Activated CD4-positive, alpha-beta T cell treated with anti-CD3 and anti-CD28 coated beads, Interleukin-10, Interleukin-2, amounts not matched to agents 100 ng/mL and 50 ng/mL, durations not matched to agents 16 hours and 8 hours (primary cell): ENCODE measurements at regions not wholly inside any gene's neighbourhood (a gene's known extent, or its start where the extent isn't known, plus 50 kb on each side); places are given as distances from the start of the nearest gene placed in this dataset.

Source experiments
- DNase-seq: peaks from one replicate; pipeline ENCODE4 v3.0.0-alpha.2; 2020

DNA sequence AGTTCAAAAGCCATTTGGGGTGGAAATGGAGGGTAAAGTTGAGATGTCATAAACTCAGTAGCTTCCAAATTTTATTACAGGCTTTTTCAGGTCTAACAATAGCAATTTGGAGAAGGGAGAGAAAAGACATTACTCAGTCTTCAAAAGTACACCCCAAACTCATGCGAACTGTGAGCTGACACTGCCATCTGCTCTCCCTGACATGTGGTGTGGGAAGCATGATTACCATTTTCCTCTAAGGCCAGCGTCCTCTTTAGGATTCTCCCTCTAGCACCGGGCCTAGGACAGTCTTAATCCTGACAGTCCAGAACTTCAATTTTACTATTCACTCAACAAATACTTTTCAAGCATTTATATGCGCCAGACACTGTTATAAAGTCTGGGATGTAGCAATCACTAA, 536.0 kb upstream of the JARID2 start:
- DNase-seq = no peak

DNA sequence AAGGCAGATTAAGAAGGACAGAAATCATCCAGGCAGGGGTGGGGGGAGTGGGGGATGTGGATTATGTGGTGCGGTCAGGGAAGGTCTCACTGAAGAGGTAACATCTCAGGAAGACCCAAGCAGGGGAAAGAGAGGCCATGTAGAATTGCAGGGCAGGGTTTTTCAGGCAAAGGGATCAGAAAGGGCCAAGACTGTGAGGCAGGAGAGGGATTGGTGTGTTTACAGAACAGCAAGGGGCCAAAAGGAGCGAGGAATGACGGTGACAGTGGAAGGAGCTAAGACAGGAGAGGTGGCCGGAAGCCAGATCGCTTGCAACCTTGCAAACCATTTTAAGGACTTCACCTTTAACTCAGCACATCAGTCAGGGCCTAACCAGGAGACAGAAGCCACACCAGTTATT, 535.4 kb upstream of the JARID2 start:
- no peak for DNase-seq

DNA sequence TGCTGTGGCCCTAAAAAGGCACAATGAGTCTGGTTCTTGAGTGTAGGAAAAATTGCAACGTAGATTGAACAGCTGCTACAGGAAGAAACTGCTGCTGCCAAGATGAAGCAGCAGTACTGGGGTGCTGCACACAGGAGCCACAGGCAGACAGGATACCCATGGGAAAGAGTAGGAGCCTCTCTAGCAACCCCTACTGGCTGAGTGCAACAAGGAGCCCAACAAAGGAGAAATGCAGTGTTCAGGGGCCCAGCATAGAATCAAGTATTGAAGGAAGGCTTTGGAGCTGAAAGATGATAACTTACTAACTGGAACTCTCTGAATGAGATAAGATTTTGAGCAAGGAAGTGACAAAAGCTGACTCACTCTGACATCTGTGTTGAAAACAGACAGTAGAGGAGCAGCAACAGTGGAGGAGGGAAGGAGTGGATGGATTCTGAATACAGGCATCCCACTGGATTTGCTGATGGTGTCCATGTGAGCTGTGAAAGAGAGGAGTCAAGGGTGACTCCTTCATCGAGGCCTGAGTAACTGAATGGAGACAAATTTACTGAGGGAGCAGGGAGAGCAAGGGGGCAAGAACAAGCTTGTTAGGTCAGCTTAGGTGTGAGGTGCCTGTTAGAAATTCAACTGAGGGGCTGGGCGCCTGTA, 534.7 kb upstream of the JARID2 start:
- DNase-seq = peak; percentile 87

DNA sequence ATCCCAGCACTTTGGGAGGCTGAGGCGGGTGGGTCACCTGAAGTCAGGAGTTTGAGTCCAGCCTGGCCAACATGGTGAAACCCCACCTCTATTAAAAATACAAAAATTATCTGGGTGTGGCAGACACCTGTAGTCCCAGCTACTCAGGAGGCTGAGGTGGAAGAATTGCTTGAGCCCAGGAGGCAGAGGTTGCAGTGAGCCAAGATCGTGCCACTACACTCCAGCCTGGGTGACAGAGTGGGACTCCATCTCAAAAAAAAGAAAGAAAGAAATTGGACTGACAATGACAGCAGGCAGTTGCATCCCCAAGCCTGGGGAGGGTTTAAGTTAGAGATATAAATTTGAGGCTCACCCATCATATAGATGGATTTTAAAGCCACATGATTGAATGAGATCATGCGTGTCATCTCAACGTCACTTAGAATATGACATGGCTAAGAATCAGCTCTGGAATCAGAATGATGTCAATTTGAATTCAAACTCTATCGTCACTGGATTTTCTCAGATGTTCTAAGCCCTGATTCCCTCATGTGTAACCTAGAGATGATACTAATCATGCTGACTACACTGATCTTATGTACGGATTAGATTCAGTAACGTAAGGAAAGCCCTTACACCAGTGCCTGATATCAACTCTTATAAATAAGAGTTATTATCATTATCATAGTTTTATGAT, 534.0 kb upstream of the JARID2 start:
- DNase-seq = no peak

DNA sequence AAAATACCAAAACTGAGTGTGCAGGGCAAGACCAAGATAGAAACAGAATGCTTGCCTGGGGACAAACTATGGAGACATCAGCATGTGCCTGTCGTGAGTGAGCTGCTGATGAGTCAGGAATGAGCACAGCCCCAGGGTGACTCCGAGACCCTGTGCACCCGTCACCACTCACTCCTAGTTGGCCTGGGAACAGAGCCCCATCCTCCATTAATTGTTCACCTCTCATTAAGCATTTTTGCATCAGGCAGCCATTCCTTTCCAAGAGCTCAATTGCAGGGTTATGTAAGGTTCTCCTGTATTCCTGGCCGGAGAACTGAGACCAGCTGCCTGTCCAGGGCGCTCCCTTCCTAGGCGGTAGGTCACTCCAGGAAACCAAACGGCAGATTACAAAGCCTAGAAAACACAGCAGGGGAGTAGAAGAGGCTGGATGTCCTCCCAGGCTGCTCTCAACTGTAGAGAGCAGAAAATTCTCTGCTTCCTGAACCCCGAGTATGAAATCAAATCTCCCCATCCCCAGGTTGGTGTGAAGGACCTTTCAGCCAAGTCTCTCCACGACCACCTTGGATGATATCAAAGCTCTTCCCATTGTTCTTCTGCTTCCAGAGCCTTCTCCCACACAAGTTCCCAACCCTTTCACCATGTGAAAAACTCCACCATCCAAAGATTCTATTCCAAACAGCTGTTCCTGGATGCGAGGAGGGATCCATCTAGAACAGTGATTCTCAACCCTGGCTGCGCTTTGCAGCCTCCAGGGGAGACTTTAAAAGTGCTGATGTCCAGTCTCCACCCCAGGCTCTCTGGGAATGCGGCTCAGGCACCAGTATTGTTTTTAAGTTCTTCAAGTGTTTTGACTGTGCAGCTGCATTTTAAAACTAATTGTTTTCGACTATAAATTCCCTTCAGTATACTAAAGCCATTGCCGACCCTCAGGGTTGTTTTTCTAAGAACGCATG, 532.6 kb upstream of the JARID2 start:
- no peak for DNase-seq

DNA sequence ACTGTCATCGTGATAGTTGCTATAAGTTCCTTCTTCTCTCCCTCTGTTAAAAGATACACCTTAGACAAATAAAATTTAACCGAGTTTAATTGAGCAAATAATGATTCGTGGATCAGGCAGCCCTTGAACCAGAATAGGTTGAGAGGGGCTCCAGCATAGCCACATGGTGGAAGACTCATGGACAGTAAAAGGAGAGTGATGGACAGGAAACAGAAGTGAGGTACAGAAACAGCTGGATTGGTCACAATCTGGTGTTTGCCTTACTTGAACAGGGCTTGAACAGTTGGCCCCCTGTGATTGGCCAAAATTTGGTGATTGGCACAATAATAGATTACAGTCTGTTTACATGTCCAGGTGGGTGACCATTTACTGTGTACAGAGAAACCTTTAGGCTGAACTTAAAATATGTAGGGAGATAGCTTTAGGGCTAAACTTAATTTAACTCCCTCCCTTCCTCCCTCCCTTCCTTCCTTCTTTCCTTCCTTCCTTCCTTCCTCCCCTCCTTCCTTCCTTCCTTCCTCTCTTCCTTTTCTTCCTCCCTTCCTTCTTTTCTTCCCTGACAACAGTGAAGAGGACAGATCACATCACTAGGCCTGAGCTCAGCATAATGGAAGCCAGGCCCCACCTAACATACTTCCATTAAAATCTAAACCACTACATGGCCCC, 531.8 kb upstream of the JARID2 start:
- no peak for DNase-seq

DNA sequence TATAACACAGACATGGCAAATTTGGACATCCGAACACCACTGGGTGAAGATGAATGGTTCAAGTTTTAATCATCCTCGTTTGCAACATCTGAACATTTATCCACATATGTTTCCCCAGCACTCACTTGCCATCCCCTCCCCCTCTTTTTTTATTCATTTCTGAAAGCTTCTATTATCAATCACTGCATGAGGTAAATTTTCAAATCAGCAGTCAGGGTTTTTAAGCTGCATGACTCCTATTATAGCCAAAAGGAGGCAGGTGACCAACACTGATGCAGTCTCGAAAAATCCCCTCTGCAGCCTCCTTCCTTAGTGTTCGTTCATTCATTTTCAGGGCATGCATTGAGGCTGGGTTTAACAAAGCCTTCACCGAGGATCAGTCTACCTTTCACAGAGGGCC, 530.8 kb upstream of the JARID2 start:
- no peak for DNase-seq

DNA sequence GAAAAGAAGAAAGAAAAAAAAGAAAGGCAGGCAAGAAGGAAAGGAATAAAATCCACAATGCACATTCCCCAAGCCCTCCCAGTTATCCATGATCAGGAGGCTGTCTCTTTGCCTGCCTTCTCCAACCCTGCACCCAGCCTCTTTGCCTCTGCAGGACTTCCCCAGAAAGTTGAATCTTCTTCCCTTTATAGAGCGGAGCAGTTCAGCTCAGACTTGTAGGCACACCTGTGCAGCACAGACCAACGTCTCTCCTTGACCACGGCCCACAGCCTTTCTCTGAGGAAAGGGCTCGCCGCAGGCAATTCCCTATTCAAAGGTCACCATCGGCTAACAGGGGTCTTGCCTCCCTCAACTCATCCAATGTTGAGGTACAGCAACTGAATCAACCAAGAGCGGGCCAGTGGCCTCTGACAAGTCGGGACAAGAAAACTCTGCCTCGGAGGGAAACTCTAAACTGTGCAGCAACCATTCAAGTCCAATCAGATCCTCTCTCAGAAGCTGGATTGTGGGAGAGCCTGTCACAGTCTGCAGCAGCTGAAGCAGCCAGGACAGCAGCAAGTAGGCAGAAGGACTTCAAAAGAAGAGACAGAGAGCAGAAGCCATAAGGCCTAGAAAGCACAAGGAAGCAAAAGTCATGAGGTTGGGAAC, 529.2 kb upstream of the JARID2 start:
- no peak for DNase-seq

DNA sequence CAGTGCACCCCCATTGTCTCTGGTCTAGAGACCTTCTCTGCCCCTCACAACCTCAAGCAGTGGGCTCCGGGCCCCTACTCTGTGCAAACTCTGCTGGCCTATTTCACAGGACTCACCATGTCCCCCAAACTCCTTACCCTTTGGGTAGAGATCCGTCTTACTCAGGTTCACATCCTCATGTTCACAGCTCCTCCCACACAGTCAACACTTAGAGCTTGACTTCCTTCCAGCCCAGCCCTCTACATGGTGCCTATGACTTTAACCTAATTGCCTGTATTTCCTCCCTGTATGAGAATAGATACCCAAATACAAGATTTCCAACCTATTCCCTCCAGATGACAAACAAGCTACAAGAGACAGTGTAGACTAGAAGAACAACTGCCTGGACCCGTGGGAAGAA, 528.6 kb upstream of the JARID2 start:
- peak; percentile 71 for DNase-seq

DNA sequence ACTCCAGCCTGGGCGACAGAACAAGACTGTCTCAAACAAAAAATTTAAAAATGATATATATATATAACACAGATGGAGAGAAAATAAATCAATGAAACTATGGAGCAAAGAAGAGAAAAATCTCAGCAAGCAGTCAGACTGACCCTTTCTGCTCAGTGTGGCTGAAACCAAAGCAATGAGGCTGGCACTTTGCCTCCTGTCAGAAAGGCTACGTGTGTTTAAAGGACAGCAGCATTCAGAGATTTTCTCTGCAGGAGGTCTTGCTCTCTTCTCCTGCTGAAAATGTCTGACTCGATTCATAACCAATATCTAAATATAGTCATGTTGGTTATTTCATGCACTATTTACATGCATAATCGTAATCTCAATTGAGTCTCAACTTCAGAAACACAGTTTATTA, 527.0 kb upstream of the JARID2 start:
- DNase-seq = no peak

DNA sequence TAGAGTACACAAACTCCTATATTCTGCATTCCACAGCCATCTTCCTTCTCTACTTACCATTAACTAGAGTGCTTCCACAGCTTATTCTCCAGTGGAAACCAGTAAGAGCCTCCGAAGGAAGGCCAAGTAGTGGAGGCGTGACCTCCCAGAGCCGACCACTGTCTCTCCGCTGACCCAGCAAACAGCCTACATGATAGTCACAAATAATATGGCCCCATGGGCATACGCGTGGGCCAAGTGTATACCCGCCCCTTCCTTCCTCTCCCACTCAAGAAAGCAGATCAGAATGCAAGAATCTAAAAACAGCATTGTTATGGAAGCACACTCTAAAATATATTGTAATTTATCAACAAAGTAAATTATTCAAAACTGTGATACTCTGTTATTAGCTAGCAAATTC, 526.6 kb upstream of the JARID2 start:
- no peak for DNase-seq

DNA sequence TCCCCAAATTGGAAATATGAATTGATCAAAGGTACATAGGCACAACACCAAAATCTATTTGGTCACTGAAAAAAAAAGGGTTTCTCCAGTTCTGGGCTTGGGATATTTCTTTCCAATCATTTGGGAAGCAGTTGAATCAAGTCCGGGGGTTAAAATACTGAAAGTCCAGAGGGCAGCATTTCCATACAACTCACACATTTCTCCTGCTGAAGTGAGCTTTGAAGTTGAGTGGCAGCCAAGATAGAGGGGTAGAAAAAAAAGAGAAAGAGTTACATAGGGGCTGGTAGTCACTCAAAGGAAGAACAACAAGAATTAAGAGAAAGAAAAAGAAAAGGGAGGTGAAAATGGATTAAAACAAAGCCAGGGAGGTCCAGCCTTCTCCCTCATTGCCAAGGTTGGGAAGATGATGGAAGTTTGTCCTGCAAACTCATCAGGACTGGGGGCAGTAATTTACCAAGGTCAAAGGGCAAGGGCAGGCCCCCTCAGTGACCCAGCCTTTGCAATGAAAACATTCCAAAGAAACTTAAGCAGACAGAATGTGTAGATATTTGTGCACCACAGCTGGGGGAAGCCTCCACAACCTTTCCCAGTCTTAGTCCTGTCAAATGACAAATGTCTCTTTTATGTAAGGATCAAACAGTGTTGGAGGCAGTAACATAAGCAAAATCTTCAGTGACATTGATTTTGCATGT, 525.3 kb upstream of the JARID2 start:
- DNase-seq = no peak

DNA sequence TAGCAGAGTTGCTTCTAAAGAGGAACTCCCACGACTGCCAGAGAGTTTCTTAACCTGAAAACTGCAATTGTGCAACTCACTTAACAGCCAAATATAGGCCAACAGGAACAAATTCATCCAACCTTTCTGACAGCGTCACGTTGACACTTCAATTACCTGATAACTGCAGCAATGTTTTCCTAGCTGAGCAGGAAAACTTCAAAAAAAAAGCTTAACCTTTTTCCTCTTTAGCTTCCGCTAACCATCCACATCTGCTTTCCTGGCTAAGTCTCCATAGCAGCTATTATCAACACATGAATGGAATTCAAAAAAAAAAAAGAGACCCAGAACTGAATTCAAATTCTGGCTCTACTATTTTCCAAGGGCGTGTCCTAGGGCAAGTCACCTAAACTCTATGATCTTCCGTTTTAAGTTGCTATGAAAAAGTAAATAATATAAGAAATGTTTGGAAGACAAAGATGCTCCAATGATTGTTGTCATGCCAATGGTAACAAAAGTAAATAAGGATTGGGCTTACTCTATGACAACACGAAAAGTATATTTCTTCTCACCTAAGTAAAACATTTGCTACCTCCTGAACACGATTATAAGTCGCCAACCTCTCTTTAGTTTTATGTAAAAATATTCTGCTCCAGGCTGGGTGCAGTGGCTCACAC, 524.6 kb upstream of the JARID2 start:
- no peak for DNase-seq

DNA sequence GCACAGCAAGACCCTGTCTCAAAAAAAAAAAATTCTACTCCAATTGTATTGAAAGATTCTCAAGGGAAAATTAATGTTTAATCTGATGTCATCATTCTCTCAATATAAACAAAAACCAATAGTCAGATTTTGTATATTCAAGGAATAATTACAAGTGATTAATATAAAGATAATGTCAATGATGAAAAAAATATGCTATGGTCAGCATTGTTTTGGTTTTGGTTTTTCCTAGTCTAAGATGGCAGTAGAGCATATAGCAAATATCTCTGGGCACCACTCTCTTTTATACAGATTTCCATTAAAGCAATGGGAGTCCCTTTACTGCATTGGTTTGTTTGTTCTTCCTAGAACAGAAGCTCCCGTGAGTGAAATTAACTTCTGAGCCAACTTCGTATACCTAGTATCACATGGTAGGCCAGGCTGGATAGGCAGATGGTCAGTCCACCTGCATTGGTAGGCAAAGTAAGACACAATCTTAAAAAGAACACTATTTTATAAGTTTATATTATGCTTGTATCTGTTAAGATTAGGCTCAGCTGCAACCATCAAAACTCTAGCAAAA, 523.8 kb upstream of the JARID2 start:
- DNase-seq = no peak

DNA sequence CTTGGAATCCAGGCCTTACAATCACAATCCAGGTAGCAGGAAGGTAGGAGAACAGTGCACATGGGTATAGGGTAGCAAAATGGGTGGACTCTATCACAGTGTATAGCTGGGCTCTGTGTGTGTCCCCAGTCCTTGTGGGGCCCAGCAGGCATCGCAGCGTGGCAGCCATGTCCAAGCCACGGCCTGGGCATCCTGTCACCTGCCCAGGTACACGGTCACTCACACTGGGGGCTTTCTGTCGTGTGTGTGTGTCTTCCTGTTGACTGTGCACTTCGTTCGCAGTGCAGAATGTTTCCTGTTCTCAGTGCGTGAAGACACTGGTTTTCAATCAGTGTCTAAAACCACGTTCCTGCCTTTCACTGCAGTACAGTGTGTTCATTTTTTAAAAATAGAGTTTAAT, 523.2 kb upstream of the JARID2 start:
- peak; percentile 31 for DNase-seq

DNA sequence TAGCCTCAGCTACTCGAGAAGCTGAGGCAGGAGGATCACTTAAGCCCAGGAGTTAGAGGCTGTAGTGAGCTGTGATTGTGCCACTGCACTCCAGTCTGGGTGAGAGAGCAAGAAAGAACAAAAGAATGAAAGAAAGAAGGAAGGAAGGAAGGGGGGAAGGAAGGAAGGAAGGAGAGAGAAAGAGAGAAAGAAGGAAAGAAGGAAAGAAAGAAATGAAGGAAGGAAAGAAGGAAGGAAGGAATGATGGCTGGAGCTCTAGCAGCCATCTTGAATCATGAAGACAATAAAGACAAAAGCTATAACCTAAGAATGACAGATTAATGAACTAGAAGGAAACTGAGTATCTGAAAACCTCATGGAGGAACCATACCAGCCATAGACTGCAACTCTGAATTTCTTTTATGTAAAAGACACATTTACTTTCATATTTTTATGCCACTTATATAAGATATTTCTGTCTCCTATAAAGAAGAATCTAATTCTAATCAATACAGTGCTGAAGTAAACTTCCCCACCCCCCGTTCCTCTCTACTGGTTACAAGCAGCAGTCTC, 522.3 kb upstream of the JARID2 start:
- DNase-seq = no peak

DNA sequence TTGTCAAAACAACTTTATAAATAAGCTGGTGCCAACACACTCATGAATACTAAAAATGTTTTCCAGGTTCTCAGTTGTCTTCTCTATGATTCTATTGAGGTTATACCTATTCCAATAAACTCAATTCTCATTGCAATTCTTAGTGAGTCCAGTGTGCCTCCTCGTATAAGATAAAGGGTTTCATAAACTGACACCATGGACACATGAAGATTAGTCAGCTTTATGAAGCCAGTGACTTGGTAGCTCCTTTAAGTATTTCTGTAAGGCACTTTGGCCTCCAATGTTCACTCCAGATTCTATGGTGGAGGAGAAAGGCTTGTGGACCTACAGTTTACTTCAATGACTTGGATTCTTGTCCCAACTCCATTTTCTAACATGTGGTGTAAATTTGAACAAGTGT, 521.3 kb upstream of the JARID2 start:
- no peak for DNase-seq

DNA sequence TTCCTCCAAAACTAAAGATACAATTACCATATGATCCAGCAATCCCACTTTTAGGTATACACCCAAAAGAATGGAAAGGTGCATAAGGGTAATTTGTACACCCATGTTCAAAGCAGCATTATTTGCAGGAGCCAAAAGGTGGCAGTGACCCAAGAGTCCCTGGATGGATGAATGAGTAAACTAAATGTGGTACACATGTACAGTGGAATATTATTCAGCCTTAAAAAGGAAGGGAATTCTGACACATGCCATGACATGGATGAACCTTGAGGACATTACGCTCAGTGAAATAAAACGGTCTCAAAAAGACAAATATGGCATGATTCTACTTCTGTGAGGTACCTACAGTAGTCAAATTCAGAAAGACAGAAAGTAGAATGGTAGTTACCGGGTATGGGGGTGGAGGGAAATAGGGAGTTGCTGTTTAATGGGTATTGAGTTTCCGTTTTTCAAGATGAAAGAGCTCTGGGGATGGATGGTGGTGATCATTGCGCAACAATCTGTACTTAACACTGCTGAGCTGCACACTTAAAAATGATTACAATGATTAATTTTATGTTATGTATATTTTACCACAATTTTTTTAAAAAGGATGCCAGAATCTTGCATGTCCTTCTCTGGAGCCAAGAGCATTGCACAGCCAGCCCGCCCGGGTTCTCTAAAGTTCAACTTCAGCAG, 518.9 kb upstream of the JARID2 start:
- DNase-seq = peak; percentile 34

DNA sequence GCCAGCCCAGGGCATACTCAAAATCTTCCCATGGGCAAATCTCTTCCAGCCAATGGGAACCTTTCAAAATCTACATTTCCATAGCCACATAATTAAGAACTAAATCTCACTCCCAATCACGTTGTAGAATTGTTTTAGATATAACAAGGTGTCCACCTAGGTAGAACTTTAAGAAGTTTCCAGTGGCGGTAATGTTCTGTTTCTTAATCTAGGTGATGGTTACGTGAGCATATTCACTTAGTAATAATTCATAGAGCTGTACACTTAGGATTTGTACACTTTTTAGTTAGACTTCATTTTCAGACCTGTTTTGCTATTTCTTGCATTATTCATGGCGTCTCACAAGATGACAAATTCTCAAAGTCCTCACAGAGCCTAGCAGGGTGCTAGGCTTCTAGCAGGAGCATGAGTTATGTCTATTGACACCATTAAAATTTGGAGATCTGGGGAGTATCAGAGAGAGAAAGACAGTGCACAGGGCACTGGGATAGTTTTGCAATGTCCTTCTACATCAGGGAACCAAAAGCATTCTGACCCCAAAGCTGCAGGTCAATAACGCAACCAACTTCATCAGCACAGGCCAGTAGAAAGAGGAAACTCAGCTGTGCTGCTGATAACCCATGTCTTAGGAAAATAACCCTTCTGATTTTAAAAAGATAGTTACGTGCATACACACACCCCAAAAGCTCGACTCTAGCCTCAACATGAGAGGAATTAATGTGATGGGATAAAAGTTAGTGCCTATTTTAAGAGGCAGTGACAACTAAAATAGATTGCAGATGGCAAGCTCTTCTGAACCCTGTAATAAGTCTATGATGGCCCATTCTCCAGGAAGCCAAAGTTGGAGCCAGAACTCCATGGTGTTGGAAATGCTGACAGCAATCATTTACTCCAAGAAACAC, 518.1 kb upstream of the JARID2 start:
- no peak for DNase-seq
